SJCRH30 (cell line): ENCODE measurements at regions not wholly inside any gene's neighbourhood (a gene's known extent, or its start where the extent isn't known, plus 50 kb on each side); places are given as distances from the start of the nearest gene placed in this dataset.

Experiments
- DNase-seq, 2 experiments: peaks; one replicate each; pipeline ENCODE4 v3.0.0-alpha.2; 2015 to 2020
- H3K27ac ChIP-seq: fragments of 250-450 bp; sonication (Bioruptor Pico); 2 replicates; pipeline ENCODE4 v1.5.1; 2020; ENCODE audit warnings: mild to moderate bottlenecking, moderate library complexity
- H3K27me3 ChIP-seq: fragments of 250-450 bp; sonication (Bioruptor Pico); 2 replicates; pipeline ENCODE4 v1.5.1; 2020; ENCODE audit warnings: mild to moderate bottlenecking, moderate library complexity
- H3K36me3 ChIP-seq: fragments of 250-450 bp; sonication (Bioruptor Pico); 2 replicates; pipeline ENCODE4 v1.5.1; 2020; ENCODE audit warnings: mild to moderate bottlenecking, moderate library complexity
- H3K4me1 ChIP-seq: fragments of 250-450 bp; sonication (Bioruptor Pico); 2 replicates; pipeline ENCODE4 v1.5.1; 2020; ENCODE audit warnings: mild to moderate bottlenecking, moderate library complexity
- H3K4me3 ChIP-seq: fragments of 250-450 bp; sonication (Bioruptor Pico); 2 replicates; pipeline ENCODE4 v1.5.1; 2020; ENCODE audit warnings: mild to moderate bottlenecking, moderate library complexity
- H3K9me3 ChIP-seq: fragments of 250-450 bp; sonication (Bioruptor Pico); replicated peaks from 2 replicates; pipeline ENCODE4 v1.5.1; 2020; ENCODE audit warnings: mild to moderate bottlenecking, moderate library complexity

DNA sequence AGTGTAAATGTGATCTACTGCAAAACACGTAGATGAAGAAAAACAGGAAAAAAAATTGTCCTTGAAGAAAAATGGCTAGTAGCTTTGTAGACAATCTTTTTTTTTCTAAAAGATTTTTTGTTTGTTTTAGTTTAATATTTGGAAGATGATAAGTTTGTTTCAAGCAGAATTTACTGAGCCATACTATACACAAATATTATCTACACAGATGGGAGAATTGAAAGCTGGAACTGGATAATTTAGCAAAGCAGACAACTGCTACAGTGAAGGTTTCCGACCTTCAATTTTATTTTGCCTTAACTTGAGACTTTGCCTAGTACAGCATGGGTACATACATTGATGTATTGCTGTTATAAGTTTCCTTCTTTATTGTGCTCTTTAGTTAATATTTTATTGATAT is 313.0 kb upstream of the PDGFD start:
- H3K27ac ChIP-seq, result no peak overlapping the region
- H3K4me3 ChIP-seq, result no peak overlapping the region
- no peaks in the 10 kb centered on the region for H3K36me3 ChIP-seq
- no peaks in the 10 kb centered on the region for H3K27me3 ChIP-seq
- DNase-seq, result no peak
- no peaks in the 10 kb centered on the region for H3K4me1 ChIP-seq
- H3K9me3 ChIP-seq, result no peaks in the 10 kb centered on the region

DNA sequence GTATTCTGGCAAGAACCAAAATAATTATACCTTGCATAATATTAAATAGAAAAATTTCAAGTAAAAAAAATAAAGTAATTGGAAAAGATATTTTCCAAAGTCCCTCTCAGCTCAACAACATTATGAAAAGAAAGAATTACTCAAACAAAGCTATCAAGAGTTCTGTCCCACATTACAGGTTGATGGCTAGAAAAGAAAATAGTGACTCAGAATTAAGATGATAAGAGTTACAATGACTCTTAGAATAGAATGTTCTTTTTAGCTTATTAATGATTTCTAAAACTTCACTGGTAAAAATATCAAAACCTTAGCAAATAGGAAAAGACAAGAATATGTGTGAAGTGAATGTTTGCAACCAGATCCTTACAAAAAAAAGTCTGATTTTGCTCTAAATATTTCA is 312.5 kb upstream of the PDGFD start:
- DNase-seq, result no peak
- H3K36me3 ChIP-seq, result no peaks in the 10 kb centered on the region
- H3K9me3 ChIP-seq, result no peaks in the 10 kb centered on the region
- no peaks in the 10 kb centered on the region for H3K4me1 ChIP-seq
- H3K27ac ChIP-seq, result no peak overlapping the region
- H3K27me3 ChIP-seq, result no peaks in the 10 kb centered on the region
- no peak overlapping the region for H3K4me3 ChIP-seq

DNA sequence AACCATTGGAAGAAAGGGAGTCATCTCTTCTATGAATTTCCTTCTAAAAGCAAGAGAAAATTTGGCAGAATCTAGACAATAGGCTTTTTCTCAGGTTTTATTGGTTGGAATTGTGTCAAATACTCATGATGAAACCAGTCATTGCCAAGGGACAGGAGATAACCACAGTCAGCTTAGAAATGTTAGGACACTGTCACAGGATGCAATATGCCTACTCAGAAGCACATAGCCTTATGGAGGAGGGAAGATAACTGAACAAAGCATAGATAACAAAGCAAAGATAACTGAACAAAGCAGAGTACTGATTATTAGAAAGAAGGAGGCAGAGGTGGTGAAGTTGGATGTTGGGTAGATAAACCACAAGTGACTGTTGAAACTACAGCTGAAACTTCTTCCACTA is 303.5 kb upstream of the PDGFD start:
- Histone ChIP-seq H3K9me3 (no peaks in the 10 kb centered on the region), H3K27me3 (no peaks in the 10 kb centered on the region), H3K4me3 (no peak overlapping the region), H3K36me3 (no peaks in the 10 kb centered on the region), H3K27ac (no peak overlapping the region), H3K4me1 (no peaks in the 10 kb centered on the region)
- DNase-seq, result no peak

DNA sequence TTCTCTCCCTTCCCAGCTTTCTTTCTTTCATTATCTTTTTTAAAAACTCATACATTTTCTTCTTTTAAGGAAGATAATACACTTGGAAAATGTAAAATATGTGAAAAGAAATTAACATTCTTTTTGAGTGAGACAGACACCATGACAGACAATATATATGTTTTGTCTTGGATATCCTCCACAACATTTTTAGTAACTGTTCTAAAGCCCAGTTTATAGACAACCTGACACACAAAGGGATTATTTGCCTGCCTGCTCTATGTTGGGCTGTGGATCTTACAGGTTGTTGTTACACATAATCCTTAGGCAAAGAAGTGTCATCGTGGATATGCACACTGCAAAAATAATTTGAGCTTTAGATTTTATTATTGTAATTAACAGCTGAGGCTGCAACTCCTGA is 301.4 kb upstream of the PDGFD start:
- Histone ChIP-seq H3K9me3 (no peaks in the 10 kb centered on the region), H3K4me3 (no peak overlapping the region), H3K27ac (no peak overlapping the region), H3K27me3 (no peaks in the 10 kb centered on the region), H3K36me3 (no peaks in the 10 kb centered on the region), H3K4me1 (no peaks in the 10 kb centered on the region)
- no peak for DNase-seq

DNA sequence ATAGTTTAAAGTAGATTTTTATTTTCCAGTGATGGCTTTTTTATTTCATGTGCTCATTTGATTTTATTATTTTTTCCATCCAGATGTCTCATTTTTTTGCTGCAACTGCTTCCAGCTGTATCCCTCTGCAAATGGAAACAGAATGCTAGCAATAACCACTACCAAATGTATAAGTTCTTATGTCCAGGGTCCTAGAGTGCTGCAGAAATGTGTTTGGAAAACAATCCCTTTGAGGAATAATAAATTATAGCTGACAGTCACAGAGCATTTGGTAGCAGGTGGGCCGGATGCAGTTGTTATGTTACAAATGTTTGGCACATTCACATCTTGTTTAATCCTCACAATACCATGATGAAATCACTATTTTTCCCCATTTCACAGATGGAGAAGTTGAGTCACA is 300.7 kb upstream of the PDGFD start:
- Histone ChIP-seq H3K4me3 (no peak overlapping the region), H3K27ac (no peak overlapping the region), H3K9me3 (no peaks in the 10 kb centered on the region), H3K4me1 (no peaks in the 10 kb centered on the region), H3K36me3 (no peaks in the 10 kb centered on the region), H3K27me3 (no peaks in the 10 kb centered on the region)
- DNase-seq, result no peak

DNA sequence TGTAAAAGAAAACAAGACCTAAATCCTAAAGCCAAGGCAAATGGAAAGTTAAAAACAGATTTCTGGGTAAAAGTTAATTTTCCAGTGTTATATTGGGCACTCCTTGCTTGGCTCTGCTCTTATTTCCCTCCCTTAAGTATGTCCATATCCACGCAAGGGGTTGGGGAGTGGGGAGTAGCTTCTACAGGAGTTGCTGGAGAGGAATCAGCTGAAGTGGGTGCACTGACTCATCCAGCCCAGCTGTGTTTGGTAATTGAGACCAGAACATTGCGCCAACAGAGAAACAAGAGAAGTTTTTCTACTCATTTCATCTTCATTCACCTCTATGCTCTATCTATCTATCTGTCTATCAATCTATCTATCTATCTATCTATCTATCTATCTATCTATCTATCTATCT is 298.4 kb upstream of the PDGFD start:
- H3K27me3 ChIP-seq, result no peaks in the 10 kb centered on the region
- H3K4me3 ChIP-seq, result no peak overlapping the region
- DNase-seq, result peak in 1 of 2 experiments; percentile 1
- no peaks in the 10 kb centered on the region for H3K36me3 ChIP-seq
- no peaks in the 10 kb centered on the region for H3K4me1 ChIP-seq
- no peaks in the 10 kb centered on the region for H3K9me3 ChIP-seq
- H3K27ac ChIP-seq, result no peak overlapping the region

DNA sequence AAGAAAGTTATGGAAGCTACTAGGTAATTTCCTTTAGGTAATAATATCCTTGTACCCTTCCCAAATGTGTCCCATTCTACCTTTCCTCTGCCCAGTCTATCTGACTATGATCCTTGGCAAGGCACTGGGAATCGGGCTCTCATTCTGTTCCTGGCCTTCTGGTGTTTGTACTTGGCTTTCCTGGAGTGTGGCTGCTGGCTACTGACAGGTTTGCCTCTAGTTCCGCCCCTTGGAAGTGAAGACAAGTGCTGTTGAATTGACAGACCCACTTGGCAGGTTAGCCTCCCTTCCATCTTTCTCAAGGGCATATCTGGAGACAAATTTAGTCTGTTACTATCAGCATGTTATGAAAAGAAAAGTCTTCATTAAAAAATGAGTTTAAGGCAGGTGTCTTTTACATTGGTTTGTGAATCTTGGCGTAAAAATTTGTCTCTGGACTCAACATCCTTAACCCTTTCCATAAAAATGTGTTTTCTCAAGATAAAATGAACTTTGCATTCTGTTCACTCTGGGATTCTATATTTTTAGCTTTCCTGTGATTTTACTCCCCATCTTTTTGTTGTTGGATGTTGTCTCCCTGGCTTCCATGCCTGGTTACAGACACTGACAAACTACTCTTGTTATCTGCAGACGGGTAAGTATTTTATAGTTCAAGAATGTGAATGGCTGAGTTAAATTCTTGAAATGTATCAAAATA is 287.4 kb upstream of the PDGFD start:
- Histone ChIP-seq H3K4me1 (no peaks in the 10 kb centered on the region), H3K27ac (no peak overlapping the region), H3K27me3 (no peaks in the 10 kb centered on the region), H3K36me3 (no peaks in the 10 kb centered on the region), H3K9me3 (no peaks in the 10 kb centered on the region), H3K4me3 (no peak overlapping the region)
- DNase-seq, result no peak

DNA sequence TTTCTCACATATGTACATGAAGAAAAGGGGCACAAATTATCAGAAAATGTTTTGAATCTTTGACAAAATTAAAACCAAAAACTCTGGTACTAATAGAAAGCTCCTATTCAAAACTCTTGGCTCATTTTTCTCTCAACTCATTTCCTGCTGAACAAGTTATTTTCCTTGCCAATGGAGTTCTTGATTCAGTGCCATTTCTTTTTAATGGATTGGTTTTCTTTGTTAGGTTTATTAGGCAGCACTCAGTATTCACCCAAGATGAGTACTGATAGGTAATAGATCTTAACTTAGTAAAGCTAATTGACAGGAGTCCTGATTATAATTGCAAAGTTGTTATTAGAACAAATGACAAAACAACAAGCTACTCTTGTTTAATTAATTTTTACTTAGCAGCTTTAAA is 279.4 kb upstream of the PDGFD start:
- Histone ChIP-seq H3K4me1 (no peaks in the 10 kb centered on the region), H3K27me3 (no peaks in the 10 kb centered on the region), H3K36me3 (no peaks in the 10 kb centered on the region), H3K4me3 (no peak overlapping the region), H3K27ac (no peak overlapping the region), H3K9me3 (no peaks in the 10 kb centered on the region)
- DNase-seq, result no peak

DNA sequence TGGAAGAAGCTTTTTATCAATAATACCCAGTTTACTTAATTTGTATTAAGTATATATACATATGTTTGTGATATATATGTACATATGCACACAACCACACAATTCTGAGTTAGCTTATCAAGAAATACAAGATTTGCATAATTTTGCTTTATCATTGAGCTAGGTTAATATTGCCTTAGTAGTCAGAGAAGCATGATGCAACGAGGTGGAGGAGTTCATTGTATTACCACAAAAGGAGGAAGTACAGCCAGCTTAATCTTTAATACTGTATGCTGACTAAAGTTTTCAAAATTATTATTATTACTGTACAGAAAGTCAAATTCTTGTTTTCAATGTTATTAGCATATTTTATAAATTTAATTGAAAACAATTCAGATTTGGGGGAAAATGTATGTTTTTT is 278.4 kb upstream of the PDGFD start:
- no peak overlapping the region for H3K4me3 ChIP-seq
- no peaks in the 10 kb centered on the region for H3K4me1 ChIP-seq
- no peak for DNase-seq
- H3K9me3 ChIP-seq, result no peaks in the 10 kb centered on the region
- no peaks in the 10 kb centered on the region for H3K36me3 ChIP-seq
- no peak overlapping the region for H3K27ac ChIP-seq
- H3K27me3 ChIP-seq, result no peaks in the 10 kb centered on the region

DNA sequence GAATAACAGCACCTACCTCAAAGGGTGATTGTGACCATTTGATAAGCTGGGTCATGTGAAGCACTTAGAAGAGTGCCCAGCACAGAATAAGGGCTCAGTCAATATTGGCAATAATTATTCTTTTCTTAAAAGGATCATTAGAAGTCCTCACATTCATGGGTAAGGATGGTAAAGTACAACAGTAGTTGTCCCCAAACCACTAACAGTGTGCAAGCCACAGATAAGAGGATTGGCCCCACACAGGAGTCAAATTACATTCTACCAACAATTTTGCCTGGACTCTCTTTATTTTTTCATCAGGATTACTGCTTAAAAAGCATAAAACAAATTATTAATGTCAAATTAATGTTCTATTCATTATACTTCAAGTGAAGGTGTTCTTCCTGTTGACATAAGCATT is 271.5 kb upstream of the PDGFD start:
- Histone ChIP-seq H3K27me3 (no peaks in the 10 kb centered on the region), H3K36me3 (no peaks in the 10 kb centered on the region), H3K4me1 (no peaks in the 10 kb centered on the region), H3K9me3 (no peaks in the 10 kb centered on the region), H3K4me3 (no peak overlapping the region), H3K27ac (no peak overlapping the region)
- no peak for DNase-seq

DNA sequence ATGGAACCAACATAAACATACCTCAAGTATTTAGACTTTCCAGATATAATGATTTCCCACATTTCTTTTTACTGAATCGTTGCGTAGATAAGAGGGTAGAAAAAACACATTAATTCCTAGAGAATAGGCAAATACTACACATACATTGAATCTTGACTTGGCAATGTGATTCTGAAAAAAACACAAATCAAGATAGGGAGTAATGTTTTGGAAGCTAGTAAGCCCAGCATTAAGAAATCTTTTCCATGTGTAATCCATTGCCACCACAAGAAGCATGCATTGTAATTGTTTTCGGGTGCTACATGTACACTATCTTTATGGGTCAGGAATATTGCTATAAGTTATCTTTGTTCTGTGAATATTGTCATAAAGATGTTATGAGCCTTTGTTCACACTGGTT is 269.8 kb upstream of the PDGFD start:
- DNase-seq, result no peak

DNA sequence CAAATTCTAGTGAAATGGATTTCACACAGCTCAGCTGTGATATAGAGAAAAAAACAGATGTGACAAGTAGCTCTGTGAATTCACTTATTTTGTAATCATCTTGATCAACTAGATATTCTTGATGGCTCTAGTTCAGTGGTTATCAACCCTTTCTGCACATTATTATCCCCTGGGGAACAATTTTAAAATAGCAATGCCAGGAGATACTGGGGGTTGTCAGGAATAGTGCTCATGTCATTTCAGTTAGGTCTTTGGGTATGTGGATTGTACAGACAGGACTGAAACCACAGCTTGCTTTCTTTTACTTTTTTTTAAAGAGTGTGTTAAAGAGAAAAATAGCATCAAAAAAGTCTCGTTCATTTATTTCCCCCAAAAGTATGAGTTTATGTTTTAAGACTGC is 269.0 kb upstream of the PDGFD start:
- H3K27me3 ChIP-seq, result no peaks in the 10 kb centered on the region
- no peak for DNase-seq
- no peaks in the 10 kb centered on the region for H3K36me3 ChIP-seq
- H3K27ac ChIP-seq, result no peak overlapping the region
- H3K4me1 ChIP-seq, result no peaks in the 10 kb centered on the region
- H3K9me3 ChIP-seq, result no peaks in the 10 kb centered on the region
- H3K4me3 ChIP-seq, result no peak overlapping the region

More for the DNA sequence above, 269.8 kb upstream of the PDGFD start:
- no peaks in the 10 kb centered on the region for H3K9me3 ChIP-seq
- H3K27ac ChIP-seq, result no peak overlapping the region
- no peak overlapping the region for H3K4me3 ChIP-seq
- no peaks in the 10 kb centered on the region for H3K4me1 ChIP-seq
- H3K36me3 ChIP-seq, result no peaks in the 10 kb centered on the region
- H3K27me3 ChIP-seq, result no peaks in the 10 kb centered on the region

DNA sequence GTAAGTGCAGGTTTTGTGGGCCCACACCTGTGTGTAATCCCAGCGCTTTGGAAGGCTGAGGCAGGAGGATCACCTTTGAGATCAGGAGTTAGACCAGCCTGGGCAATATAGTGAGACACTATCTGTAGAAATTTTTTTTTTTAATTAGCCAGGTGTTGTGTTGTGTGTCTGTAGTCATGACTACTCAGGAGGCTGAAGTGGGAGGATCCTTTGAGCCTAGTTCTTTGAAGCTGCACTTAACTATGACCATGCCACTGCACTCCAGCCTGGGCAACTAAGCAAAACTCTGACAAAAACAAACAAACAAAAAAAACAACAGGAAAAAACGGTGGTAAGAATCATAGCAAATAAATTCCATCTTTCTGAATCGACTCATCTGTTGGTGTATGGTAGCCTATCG is 268.6 kb upstream of the PDGFD start:
- H3K27me3 ChIP-seq, result no peaks in the 10 kb centered on the region
- H3K36me3 ChIP-seq, result no peaks in the 10 kb centered on the region
- H3K4me1 ChIP-seq, result no peaks in the 10 kb centered on the region
- H3K27ac ChIP-seq, result no peak overlapping the region
- no peak for DNase-seq
- H3K9me3 ChIP-seq, result no peaks in the 10 kb centered on the region
- no peak overlapping the region for H3K4me3 ChIP-seq

DNA sequence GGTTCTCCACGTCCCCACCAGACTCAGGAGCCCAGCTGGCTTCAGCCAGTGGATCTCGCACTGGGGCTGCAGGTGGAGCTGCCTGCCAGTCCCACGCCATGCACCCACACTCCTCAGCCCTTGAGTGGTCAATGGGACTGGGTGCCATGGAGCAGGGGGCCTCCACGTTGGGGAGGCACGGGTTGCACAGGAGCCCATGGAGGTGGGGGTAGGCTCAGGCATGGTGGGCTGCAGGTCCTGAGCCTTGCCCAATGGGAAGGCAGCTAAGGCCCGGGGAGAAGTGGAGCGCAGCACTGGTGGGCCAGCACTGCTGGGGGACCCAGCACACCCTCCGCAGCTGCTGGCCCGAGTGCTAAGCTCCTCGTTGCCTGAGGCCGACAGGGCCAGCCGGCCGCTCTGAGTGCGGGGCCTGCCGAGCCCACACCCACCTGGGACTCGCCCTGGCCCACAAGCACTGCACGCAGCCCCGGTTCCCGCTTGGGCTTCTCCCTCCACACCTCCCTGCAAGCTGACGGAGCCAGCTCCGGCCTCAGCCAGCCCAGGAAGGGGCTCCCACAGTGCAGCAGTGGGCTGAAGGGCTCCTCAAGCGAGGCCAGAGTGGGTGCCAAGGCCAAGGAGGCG is 258.5 kb upstream of the PDGFD start:
- DNase-seq, result no peak
- Histone ChIP-seq H3K27ac (no peak overlapping the region), H3K9me3 (no peaks in the 10 kb centered on the region), H3K27me3 (no peaks in the 10 kb centered on the region), H3K4me1 (no peaks in the 10 kb centered on the region), H3K4me3 (no peak overlapping the region), H3K36me3 (no peaks in the 10 kb centered on the region)

DNA sequence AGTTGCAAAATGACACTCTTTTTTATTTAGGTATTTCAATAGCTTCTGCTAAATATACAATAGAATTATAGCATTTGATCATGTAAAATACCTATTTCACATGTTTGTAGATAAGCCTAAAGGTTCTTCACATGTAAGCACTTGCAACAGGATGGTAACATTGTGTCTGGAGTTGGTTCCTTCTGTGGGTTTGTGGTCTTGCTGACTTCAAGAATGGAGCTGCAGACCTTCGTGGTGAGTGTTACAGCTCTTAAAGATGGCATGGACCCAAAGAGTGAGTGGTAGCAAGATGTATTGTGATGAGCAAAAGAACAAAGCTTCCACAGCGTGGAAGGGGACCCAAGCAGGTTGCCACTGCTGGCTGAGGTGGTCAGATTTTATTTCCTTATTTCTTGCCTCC is 246.4 kb upstream of the PDGFD start:
- no peaks in the 10 kb centered on the region for H3K4me1 ChIP-seq
- no peak overlapping the region for H3K4me3 ChIP-seq
- no peaks in the 10 kb centered on the region for H3K9me3 ChIP-seq
- no peak overlapping the region for H3K27ac ChIP-seq
- DNase-seq, result no peak
- H3K27me3 ChIP-seq, result no peaks in the 10 kb centered on the region
- H3K36me3 ChIP-seq, result no peaks in the 10 kb centered on the region

DNA sequence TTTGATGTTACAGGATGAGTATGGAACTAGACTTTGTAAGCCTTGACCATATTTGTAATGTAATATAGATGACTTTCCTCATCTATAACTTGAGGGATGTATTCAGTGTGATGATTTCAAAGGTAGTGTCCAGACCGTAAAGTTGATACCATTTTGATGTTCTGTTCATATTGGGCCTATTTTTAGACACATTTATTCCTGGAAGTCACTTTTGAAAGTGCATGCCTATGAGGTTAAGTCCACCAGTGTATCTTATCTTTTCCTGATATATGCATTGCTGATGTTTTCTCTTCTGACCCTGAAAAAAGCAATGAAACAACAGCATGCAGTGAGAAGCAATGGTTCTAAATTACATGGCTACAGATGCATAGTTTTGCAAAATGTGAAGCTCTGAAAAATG is 244.7 kb upstream of the PDGFD start:
- DNase-seq, result no peak
- H3K9me3 ChIP-seq, result no peaks in the 10 kb centered on the region
- H3K4me3 ChIP-seq, result no peak overlapping the region
- no peak overlapping the region for H3K27ac ChIP-seq
- H3K4me1 ChIP-seq, result no peaks in the 10 kb centered on the region
- no peaks in the 10 kb centered on the region for H3K36me3 ChIP-seq
- H3K27me3 ChIP-seq, result no peaks in the 10 kb centered on the region
